ENCODE measurements at regions not wholly inside any gene's neighbourhood (a gene's known extent, or its start where the extent isn't known, plus 50 kb on each side); places are given as distances from the start of the nearest gene placed in this dataset.

DNA sequence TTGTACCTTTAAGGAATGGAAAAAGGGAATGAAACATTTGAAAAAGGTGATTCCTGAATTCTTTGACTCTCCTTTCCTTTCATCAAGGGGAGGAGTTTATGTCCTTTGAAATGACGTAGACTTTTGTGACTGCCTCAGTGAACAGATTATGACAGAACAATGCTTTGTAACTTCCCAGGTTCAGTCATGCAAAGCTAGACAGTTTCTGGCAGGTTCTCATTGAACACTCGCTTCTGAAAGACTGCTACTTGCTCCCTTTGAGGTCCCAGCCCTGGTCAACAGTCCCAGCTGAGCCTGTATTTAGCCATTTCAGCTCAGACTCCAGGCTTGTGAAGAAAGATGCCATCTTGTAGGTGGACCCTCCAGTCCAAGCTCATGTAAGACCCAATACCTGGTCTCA lies 1178.9 kb downstream of the BCL11B start:
- Histone ChIP-seq H3K27me3 (peaks cover 4% of the 10 kb centered on the region), H3K4me3 (no peak overlapping the region), H3K9me3 (no peaks in the 10 kb centered on the region), H3K36me3 (no peaks in the 10 kb centered on the region), H3K4me1 (no peaks in the 10 kb centered on the region), H3K27ac (no peak overlapping the region)
- 80% methylated on average over 2 of the region's 2 CpGs for WGBS
- TF ChIP-seq, protein P1, sequence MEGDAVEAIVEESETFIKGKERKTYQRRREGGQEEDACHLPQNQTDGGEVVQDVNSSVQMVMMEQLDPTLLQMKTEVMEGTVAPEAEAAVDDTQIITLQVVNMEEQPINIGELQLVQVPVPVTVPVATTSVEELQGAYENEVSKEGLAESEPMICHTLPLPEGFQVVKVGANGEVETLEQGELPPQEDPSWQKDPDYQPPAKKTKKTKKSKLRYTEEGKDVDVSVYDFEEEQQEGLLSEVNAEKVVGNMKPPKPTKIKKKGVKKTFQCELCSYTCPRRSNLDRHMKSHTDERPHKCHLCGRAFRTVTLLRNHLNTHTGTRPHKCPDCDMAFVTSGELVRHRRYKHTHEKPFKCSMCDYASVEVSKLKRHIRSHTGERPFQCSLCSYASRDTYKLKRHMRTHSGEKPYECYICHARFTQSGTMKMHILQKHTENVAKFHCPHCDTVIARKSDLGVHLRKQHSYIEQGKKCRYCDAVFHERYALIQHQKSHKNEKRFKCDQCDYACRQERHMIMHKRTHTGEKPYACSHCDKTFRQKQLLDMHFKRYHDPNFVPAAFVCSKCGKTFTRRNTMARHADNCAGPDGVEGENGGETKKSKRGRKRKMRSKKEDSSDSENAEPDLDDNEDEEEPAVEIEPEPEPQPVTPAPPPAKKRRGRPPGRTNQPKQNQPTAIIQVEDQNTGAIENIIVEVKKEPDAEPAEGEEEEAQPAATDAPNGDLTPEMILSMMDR (IDR thresholded peaks at IDR 0.05), result no peak
- no peak for TF ChIP-seq POLR2AphosphoS5 (IDR thresholded peaks at IDR 0.05)
- no peak for TF ChIP-seq EP300 (IDR thresholded peaks at IDR 0.05)
- no peak for TF ChIP-seq POLR2A (IDR thresholded peaks at IDR 0.05)
- no peak for DNase-seq (ENCODE audit: low spot score in 2 of 2)

- Histone ChIP-seq H3K27ac (no peak overlapping the region), H3K27me3 (no peaks in the 10 kb centered on the region), H3K9me3 (no peaks in the 10 kb centered on the region), H3K4me3 (no peak overlapping the region), H3K36me3 (no peaks in the 10 kb centered on the region), H3K4me1 (no peaks in the 10 kb centered on the region)
- WGBS, result 54% methylated on average over 2 of the region's 2 CpGs
- DNase-seq (ENCODE audit: low spot score in 2 of 2), result no peak
- no peak for TF ChIP-seq POLR2AphosphoS5 (IDR thresholded peaks at IDR 0.05)
- TF ChIP-seq, protein P1 (IDR thresholded peaks at IDR 0.05), result no peak
Observed at GRCh38 chr14:98099527-98099926, 1172.5 kb downstream of the BCL11B start.

- TF ChIP-seq POLR2A (IDR thresholded peaks at IDR 0.05) (no peak), EP300 (IDR thresholded peaks at IDR 0.05) (no peak), POLR2AphosphoS5 (IDR thresholded peaks at IDR 0.05) (no peak)
- TF ChIP-seq, protein P1 (IDR thresholded peaks at IDR 0.05), result no peak
- no peak for DNase-seq (ENCODE audit: low spot score in 2 of 2)
- no peaks in the 10 kb centered on the region for H3K9me3 ChIP-seq
- 86% methylated on average over 3 of the region's 3 CpGs for WGBS
- no peaks in the 10 kb centered on the region for H3K36me3 ChIP-seq
- no peaks in the 10 kb centered on the region for H3K27me3 ChIP-seq
- no peaks in the 10 kb centered on the region for H3K4me1 ChIP-seq
- no peak overlapping the region for H3K27ac ChIP-seq
- no peak overlapping the region for H3K4me3 ChIP-seq
Observed at GRCh38 chr14:98101323-98101722, 1170.7 kb downstream of the BCL11B start.

GRCh38 chr14:98103705-98104104 lies 1168.3 kb downstream of the BCL11B start:
- H3K4me3 ChIP-seq, result no peak overlapping the region
- 97% methylated on average over 2 of the region's 2 CpGs for WGBS
- no peaks in the 10 kb centered on the region for H3K36me3 ChIP-seq
- H3K4me1 ChIP-seq, result no peaks in the 10 kb centered on the region
- DNase-seq (ENCODE audit: low spot score in 2 of 2), result no peak
- H3K27me3 ChIP-seq, result no peaks in the 10 kb centered on the region
- TF ChIP-seq POLR2AphosphoS5 (IDR thresholded peaks at IDR 0.05) (no peak), POLR2A (IDR thresholded peaks at IDR 0.05) (no peak), EP300 (IDR thresholded peaks at IDR 0.05) (no peak)
- TF ChIP-seq, protein P1 (IDR thresholded peaks at IDR 0.05), result no peak
- no peaks in the 10 kb centered on the region for H3K9me3 ChIP-seq
- no peak overlapping the region for H3K27ac ChIP-seq

- H3K4me1 ChIP-seq, result no peaks in the 10 kb centered on the region
- no peak overlapping the region for H3K4me3 ChIP-seq
- no peaks in the 10 kb centered on the region for H3K36me3 ChIP-seq
- no peak overlapping the region for H3K27ac ChIP-seq
- no peak for DNase-seq (ENCODE audit: low spot score in 2 of 2)
- H3K27me3 ChIP-seq, result no peaks in the 10 kb centered on the region
- WGBS, result 68% methylated on average over 3 of the region's 3 CpGs
- TF ChIP-seq POLR2AphosphoS5 (IDR thresholded peaks at IDR 0.05), result no peak
- TF ChIP-seq, protein P1 (IDR thresholded peaks at IDR 0.05), result no peak
- TF ChIP-seq EP300 (IDR thresholded peaks at IDR 0.05), result no peak
- TF ChIP-seq POLR2A (IDR thresholded peaks at IDR 0.05), result no peak
- H3K9me3 ChIP-seq, result no peaks in the 10 kb centered on the region
Observed at GRCh38 chr14:98109326-98109725, 1162.7 kb downstream of the BCL11B start.

Data from suprapubic skin (tissue), 4 donors.